ENCODE measurements at regions not wholly inside any gene's neighbourhood (a gene's known extent, or its start where the extent isn't known, plus 50 kb on each side); places are given as distances from the start of the nearest gene placed in this dataset.

- Histone ChIP-seq H3K36me3 (ENCODE audit: control insufficient read depth, insufficient read depth, low read length) (no peaks in the 10 kb centered on the region), H3K27ac (ENCODE audit: low read depth, low read length) (no peak overlapping the region), H3K27me3 (ENCODE audit: control insufficient read depth, insufficient read depth, low read length, poor library complexity, severe bottlenecking) (peaks cover 1% of the 10 kb centered on the region), H3K4me1 (ENCODE audit: control insufficient read depth, insufficient read depth, low read length) (peaks cover 3% of the 10 kb centered on the region), H3K9ac (ENCODE audit: extremely low read depth, low read length, poor library complexity, severe bottlenecking) (no peak overlapping the region), H3K9me3 (ENCODE audit: control insufficient read depth, low read length) (peaks cover 9% of the 10 kb centered on the region), H3K4me3 (ENCODE audit: low read length) (no peak overlapping the region)
- TF ChIP-seq, protein P1, sequence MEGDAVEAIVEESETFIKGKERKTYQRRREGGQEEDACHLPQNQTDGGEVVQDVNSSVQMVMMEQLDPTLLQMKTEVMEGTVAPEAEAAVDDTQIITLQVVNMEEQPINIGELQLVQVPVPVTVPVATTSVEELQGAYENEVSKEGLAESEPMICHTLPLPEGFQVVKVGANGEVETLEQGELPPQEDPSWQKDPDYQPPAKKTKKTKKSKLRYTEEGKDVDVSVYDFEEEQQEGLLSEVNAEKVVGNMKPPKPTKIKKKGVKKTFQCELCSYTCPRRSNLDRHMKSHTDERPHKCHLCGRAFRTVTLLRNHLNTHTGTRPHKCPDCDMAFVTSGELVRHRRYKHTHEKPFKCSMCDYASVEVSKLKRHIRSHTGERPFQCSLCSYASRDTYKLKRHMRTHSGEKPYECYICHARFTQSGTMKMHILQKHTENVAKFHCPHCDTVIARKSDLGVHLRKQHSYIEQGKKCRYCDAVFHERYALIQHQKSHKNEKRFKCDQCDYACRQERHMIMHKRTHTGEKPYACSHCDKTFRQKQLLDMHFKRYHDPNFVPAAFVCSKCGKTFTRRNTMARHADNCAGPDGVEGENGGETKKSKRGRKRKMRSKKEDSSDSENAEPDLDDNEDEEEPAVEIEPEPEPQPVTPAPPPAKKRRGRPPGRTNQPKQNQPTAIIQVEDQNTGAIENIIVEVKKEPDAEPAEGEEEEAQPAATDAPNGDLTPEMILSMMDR (conservative IDR thresholded peaks at IDR 0.05) = no peak
- no peak overlapping the region for H3K4me3 Mint-ChIP-seq
- no peak overlapping the region for H3K27ac Mint-ChIP-seq
- H3K27me3 Mint-ChIP-seq (ENCODE audit: insufficient read depth) = no peaks in the 10 kb centered on the region
- H3K9me3 Mint-ChIP-seq = peaks cover 14% of the 10 kb centered on the region
- peaks cover 5% of the 10 kb centered on the region for H3K36me3 Mint-ChIP-seq (ENCODE audit: low read depth)
- H3K4me1 Mint-ChIP-seq = peaks cover 12% of the 10 kb centered on the region
- WGBS, 2 experiments (ENCODE audit: insufficient coverage in 1 of 2, insufficient read length in 1 of 2) = 83% methylated on average over 1 of the region's 2 CpGs; no CpG with 5 or more reads in 1 of the 2 experiments
- no peak for DNase-seq
Observed at GRCh38 chr14:39621223-39621622, 189.0 kb upstream of the FBXO33 start.

DNA sequence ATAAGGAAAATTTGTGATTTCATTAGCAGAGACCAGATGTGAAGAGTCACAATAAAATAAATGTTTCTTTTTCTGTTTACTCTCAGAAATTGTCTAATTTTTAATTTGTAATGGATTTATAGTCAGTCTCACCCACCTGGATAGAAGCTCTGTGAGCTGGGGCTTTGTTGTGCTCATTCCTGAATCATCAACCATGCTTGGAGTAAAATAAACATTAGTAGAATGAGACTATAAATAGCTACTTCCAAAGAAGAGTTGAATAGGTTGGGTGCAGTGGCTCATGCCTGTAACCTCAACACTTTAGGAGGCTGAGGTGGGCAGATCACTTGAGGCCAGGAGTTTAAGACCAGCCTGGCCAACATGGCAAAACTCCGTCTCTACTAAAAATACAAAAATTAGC, 185.3 kb upstream of the FBXO33 start:
- H3K36me3 Mint-ChIP-seq (ENCODE audit: low read depth) = no peaks in the 10 kb centered on the region
- peaks cover 2% of the 10 kb centered on the region for H3K9me3 ChIP-seq (ENCODE audit: control insufficient read depth, low read length)
- H3K27ac ChIP-seq (ENCODE audit: low read depth, low read length) = no peak overlapping the region
- H3K9me3 Mint-ChIP-seq = peaks cover 4% of the 10 kb centered on the region
- no peak overlapping the region for H3K9ac ChIP-seq (ENCODE audit: extremely low read depth, low read length, poor library complexity, severe bottlenecking)
- H3K4me1 ChIP-seq (ENCODE audit: control insufficient read depth, insufficient read depth, low read length) = peaks cover 3% of the 10 kb centered on the region
- no peaks in the 10 kb centered on the region for H3K36me3 ChIP-seq (ENCODE audit: control insufficient read depth, insufficient read depth, low read length)
- H3K4me1 Mint-ChIP-seq = peaks cover 21% of the 10 kb centered on the region
- WGBS, 2 experiments (ENCODE audit: insufficient coverage in 1 of 2, insufficient read length in 1 of 2) = 83% methylated on average over 1 of the region's 1 CpG; no CpG with 5 or more reads in 1 of the 2 experiments
- TF ChIP-seq, protein P1 (conservative IDR thresholded peaks at IDR 0.05) = no peak
- H3K4me3 Mint-ChIP-seq = no peak overlapping the region
- peaks cover 8% of the 10 kb centered on the region for H3K27me3 Mint-ChIP-seq (ENCODE audit: insufficient read depth)
- peaks cover 24% of the 10 kb centered on the region for H3K27me3 ChIP-seq (ENCODE audit: control insufficient read depth, insufficient read depth, low read length, poor library complexity, severe bottlenecking)
- DNase-seq = no peak
- no peak overlapping the region for H3K4me3 ChIP-seq (ENCODE audit: low read length)
- no peak overlapping the region for H3K27ac Mint-ChIP-seq

DNA sequence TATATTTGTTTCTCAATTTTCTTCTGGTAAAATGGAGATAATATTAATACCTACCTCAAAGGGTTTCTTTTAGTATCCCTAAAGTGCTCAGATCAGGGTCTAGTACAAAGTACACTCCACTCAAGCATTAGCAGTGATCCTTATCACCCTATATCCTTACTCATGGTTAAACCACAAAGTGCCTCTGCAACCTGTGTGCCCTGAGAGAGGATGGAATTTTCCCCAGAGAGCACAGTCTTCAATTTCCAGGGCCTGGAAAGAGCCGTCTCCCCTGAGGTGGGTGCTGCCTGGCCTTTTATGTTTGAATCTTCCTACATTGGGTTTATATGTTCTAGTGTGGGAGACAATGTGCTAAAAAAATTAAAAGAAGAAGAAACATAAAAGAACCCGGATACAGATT, 183.1 kb upstream of the FBXO33 start:
- no peak for DNase-seq
- TF ChIP-seq, protein P1 (conservative IDR thresholded peaks at IDR 0.05) = no peak
- Mint-ChIP-seq H3K9me3 (no peaks in the 10 kb centered on the region), H3K4me1 (peaks cover 21% of the 10 kb centered on the region), H3K27ac (no peak overlapping the region), H3K4me3 (no peak overlapping the region), H3K27me3 (ENCODE audit: insufficient read depth) (peaks cover 9% of the 10 kb centered on the region), H3K36me3 (ENCODE audit: low read depth) (no peaks in the 10 kb centered on the region)
- H3K4me1 ChIP-seq (ENCODE audit: control insufficient read depth, insufficient read depth, low read length) = peaks cover 3% of the 10 kb centered on the region
- no peak overlapping the region for H3K27ac ChIP-seq (ENCODE audit: low read depth, low read length)
- H3K9me3 ChIP-seq (ENCODE audit: control insufficient read depth, low read length) = no peaks in the 10 kb centered on the region
- no peak overlapping the region for H3K4me3 ChIP-seq (ENCODE audit: low read length)
- 89 to 100% methylated on average over 1 to 2 of the region's 2 CpGs for WGBS, 2 experiments (ENCODE audit: insufficient coverage in 1 of 2, insufficient read length in 1 of 2)
- H3K27me3 ChIP-seq (ENCODE audit: control insufficient read depth, insufficient read depth, low read length, poor library complexity, severe bottlenecking) = peaks cover 34% of the 10 kb centered on the region
- no peak overlapping the region for H3K9ac ChIP-seq (ENCODE audit: extremely low read depth, low read length, poor library complexity, severe bottlenecking)
- no peaks in the 10 kb centered on the region for H3K36me3 ChIP-seq (ENCODE audit: control insufficient read depth, insufficient read depth, low read length)
